ENCODE measurements at regions not wholly inside any gene's neighbourhood (a gene's known extent, or its start where the extent isn't known, plus 50 kb on each side); places are given as distances from the start of the nearest gene placed in this dataset.
A peak's percentile ranks its signal among the peaks of the same experiment; 100 is the strongest.

- TF ChIP-seq, protein P1, sequence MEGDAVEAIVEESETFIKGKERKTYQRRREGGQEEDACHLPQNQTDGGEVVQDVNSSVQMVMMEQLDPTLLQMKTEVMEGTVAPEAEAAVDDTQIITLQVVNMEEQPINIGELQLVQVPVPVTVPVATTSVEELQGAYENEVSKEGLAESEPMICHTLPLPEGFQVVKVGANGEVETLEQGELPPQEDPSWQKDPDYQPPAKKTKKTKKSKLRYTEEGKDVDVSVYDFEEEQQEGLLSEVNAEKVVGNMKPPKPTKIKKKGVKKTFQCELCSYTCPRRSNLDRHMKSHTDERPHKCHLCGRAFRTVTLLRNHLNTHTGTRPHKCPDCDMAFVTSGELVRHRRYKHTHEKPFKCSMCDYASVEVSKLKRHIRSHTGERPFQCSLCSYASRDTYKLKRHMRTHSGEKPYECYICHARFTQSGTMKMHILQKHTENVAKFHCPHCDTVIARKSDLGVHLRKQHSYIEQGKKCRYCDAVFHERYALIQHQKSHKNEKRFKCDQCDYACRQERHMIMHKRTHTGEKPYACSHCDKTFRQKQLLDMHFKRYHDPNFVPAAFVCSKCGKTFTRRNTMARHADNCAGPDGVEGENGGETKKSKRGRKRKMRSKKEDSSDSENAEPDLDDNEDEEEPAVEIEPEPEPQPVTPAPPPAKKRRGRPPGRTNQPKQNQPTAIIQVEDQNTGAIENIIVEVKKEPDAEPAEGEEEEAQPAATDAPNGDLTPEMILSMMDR (conservative IDR thresholded peaks at IDR 0.05; ENCODE audit: control insufficient read depth, insufficient read depth, low read depth, low read length): no peak
- no peak overlapping the region for H3K4me3 ChIP-seq (ENCODE audit: control insufficient read depth, low read depth, low read length)
- no peak for DNase-seq (ENCODE audit: low read depth)
Measured at GRCh38 chr1:83689921-83690868, 308.7 kb downstream of the TTLL7 start.

- DNase-seq (ENCODE audit: low read depth): no peak
- TF ChIP-seq, protein P1 (conservative IDR thresholded peaks at IDR 0.05; ENCODE audit: control insufficient read depth, insufficient read depth, low read depth, low read length): no peak
- H3K4me3 ChIP-seq (ENCODE audit: control insufficient read depth, low read depth, low read length): no peak overlapping the region
Measured at GRCh38 chr1:83682132-83682531, 316.8 kb downstream of the TTLL7 start.

- H3K4me3 ChIP-seq (ENCODE audit: control insufficient read depth, low read depth, low read length): no peak overlapping the region
- TF ChIP-seq, protein P1 (conservative IDR thresholded peaks at IDR 0.05; ENCODE audit: control insufficient read depth, insufficient read depth, low read depth, low read length): no peak
- DNase-seq (ENCODE audit: low read depth): peak; percentile 34
Measured at GRCh38 chr1:83676106-83676505, 322.8 kb downstream of the TTLL7 start.

DNA sequence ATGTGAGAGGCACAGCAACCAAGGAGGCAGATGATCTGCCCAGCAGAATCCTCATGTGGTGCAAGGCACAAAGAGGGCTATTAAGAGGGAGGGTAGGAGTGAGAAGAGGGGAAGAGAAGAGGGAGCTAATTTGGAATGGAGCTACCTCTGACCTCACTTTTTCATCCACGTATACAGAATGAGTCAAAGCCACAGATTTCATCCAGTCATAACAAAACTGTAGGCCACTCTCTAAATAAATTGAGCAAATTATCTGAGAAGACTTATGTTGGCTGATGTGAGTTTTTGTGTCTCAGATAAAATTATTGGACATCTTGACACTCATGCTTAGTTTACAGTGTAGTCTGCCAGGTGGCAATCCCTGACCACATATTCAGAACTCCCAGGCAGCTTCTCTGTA is 325.6 kb downstream of the TTLL7 start:
- TF ChIP-seq, protein P1 (conservative IDR thresholded peaks at IDR 0.05; ENCODE audit: control insufficient read depth, insufficient read depth, low read depth, low read length): no peak
- DNase-seq (ENCODE audit: low read depth): peak; percentile 17
- no peak overlapping the region for H3K4me3 ChIP-seq (ENCODE audit: control insufficient read depth, low read depth, low read length)

DNA sequence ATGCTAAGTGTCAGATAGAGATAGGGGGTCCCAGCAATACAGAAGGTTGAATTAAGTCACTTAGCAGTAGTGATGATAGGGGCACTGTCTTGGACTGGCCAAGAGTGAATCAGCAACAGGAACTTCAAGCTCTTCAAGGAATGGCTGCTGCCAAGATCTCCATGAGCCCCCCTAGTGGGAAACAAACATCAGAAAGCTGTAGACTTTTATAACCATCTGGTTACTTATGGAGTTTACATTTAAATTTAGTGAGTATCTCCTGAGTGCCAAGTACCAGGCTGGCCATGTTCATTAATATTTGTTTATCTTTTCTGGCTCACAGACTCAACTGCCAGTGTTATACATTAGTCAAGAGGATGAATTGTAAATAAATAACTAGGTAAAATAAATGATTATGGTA is 327.3 kb downstream of the TTLL7 start:
- no peak for DNase-seq (ENCODE audit: low read depth)
- TF ChIP-seq, protein P1 (conservative IDR thresholded peaks at IDR 0.05; ENCODE audit: control insufficient read depth, insufficient read depth, low read depth, low read length): no peak
- no peak overlapping the region for H3K4me3 ChIP-seq (ENCODE audit: control insufficient read depth, low read depth, low read length)

DNA sequence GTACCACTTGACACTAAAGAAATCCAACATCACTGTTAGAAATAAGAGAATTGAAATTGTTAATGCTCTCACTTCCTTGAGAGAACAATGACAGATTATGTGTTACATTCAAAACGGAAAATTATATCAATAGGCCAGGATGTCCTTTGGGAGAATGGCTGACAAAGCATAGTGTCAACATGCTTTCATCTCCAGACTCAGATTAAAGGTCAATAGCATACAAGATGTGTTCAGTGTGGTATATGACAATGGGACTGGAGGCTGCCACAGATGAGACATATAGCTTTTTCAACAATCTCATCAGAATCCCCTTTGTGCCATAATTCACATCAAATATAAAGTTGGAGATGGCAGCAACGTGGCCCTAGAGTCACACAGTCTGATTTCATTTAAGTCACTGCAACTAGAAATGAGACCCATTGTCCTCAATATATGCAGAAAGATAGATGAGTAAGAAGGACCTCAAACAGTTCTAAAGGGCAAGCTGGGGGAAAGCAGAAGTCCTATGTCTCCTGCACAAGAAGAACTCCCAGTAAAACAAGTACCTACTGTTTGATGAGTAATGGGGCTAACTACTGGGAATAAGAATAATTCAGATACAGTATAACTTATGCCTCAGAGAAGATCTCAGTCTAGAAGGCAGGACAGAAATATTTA is 327.9 kb downstream of the TTLL7 start:
- TF ChIP-seq, protein P1 (conservative IDR thresholded peaks at IDR 0.05; ENCODE audit: control insufficient read depth, insufficient read depth, low read depth, low read length): no peak
- no peak overlapping the region for H3K4me3 ChIP-seq (ENCODE audit: control insufficient read depth, low read depth, low read length)
- no peak for DNase-seq (ENCODE audit: low read depth)
